Breast epithelium (tissue), 3 donors: ENCODE measurements at regions not wholly inside any gene's neighbourhood (a gene's known extent, or its start where the extent isn't known, plus 50 kb on each side); places are given as distances from the start of the nearest gene placed in this dataset.

ENCODE experiments used
- POLR2A ChIP-seq: fragments of 450-650 bp; IDR thresholded peaks from one replicate; pipeline ENCODE4 v1.6.1; 2016; ENCODE audit warnings: antibody characterized with exemption, mild to moderate bottlenecking, moderate library complexity
- POLR2AphosphoS5 ChIP-seq, 3 donors: sonication (generic); formaldehyde crosslinking; IDR thresholded peaks; one replicate each; pipeline ENCODE4 v1.6.1; 2017; ENCODE audit warnings: antibody characterized with exemption in 3 of 3

GRCh38 chr4:134421734-134422133, 220.1 kb upstream of the PABPC4L start:
- TF ChIP-seq POLR2AphosphoS5 (IDR thresholded peaks at IDR 0.05) (no peak), POLR2A (no peak)
